Cardiac fibroblast (primary cell): ENCODE measurements at regions not wholly inside any gene's neighbourhood (a gene's known extent, or its start where the extent isn't known, plus 50 kb on each side); places are given as distances from the start of the nearest gene placed in this dataset.

Experiments used
- DNase-seq, 2 donors: peaks; one replicate each; pipeline versions ENCODE4 v3.0.0 to v3.0.0-alpha.2; 2010; ENCODE audit warnings: low read depth in 2 of 2
- H3K4me3 ChIP-seq, 2 donors: replicated peaks in 1 of 2; 1 replicate in 1 of 2; 2 replicates in 1 of 2; pipeline ENCODE4 v1.5.1; 2011; ENCODE audit warnings: low read depth in 2 of 2, low read length in 2 of 2, mild to moderate bottlenecking in 2 of 2, moderate library complexity in 1 of 2
- TF ChIP-seq, protein P1 (sequence below): IDR thresholded peaks from one replicate; pipeline ENCODE4 v1.5.1; 2011; ENCODE audit warnings: low read depth, mild to moderate bottlenecking, low read length, inconsistent platforms

DNA sequence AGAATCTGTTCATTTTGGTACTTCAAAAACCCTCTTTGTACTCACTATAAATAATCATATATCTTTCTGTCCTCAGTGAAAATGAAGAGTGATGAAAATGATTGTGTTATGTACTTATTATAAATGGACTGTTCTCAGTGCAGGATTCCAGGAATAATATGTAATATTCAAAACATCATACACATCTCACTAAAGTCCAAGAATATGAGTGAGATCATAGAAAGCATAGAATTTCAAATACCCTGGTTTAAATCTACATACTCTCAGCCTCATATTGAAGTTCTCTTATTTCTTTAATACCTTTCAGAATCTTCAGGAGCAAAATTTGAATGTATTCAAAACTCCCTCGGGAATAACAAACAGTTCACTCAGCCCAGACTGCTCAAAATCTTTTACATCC lies 868.0 kb downstream of the SLITRK6 start:
- no peak overlapping the region for H3K4me3 ChIP-seq
- DNase-seq = no peak
- TF ChIP-seq, protein P1, sequence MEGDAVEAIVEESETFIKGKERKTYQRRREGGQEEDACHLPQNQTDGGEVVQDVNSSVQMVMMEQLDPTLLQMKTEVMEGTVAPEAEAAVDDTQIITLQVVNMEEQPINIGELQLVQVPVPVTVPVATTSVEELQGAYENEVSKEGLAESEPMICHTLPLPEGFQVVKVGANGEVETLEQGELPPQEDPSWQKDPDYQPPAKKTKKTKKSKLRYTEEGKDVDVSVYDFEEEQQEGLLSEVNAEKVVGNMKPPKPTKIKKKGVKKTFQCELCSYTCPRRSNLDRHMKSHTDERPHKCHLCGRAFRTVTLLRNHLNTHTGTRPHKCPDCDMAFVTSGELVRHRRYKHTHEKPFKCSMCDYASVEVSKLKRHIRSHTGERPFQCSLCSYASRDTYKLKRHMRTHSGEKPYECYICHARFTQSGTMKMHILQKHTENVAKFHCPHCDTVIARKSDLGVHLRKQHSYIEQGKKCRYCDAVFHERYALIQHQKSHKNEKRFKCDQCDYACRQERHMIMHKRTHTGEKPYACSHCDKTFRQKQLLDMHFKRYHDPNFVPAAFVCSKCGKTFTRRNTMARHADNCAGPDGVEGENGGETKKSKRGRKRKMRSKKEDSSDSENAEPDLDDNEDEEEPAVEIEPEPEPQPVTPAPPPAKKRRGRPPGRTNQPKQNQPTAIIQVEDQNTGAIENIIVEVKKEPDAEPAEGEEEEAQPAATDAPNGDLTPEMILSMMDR = no peak

DNA sequence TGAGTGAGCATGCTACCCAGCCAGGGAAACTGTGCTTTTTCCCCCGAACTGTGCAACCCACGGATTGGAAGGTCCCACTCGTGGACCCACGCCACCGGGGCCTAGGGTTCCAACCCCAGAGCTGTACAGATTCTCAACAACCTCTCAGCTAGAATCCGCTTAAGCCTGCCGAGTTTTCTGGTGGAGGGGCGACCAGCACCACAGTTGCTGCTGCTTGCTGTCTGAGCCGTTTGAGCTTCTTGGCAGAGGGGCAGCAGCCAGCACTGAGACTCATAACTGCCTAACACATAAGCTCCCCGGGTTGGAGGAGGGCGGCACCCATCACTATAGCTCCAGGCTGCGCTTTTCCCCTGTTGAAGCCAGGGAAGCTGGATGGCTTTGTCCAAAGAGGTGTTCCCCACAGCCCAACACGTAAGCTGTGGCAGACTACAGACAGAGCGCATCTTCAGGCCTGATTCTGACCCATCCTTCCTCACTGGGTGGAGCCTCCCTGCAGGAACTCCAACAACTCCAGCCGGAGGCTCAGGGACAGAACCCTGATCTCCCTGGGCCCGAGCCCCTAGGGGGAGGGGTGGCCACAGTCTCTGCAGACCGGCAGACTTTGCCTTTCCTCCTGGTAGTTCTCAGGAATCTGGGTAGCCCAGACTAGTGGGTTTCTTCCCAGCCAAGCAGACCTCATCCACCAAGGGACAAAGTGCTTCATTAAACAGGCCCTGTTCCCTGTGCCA lies 871.6 kb downstream of the SLITRK6 start:
- H3K4me3 ChIP-seq = no peak overlapping the region
- DNase-seq = no peak
- TF ChIP-seq, protein P1 = no peak

DNA sequence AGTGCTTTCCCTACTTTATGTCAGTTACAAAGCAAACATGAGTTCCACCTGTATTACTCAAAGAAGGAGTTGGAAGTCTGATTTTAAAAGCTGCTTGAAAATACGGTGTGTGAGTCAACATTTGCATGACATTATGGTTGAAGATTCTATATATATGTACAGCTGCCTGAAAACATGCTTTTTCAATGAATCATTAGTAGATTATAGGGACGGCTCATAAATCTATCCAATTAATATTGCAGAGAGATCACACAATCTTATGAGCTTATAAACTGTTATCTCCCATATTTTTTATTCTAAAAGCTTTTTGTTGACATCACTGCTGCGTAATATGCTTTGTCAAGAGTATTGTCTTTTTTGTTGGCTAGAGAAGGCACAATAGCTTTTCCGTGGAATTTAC lies 873.8 kb downstream of the SLITRK6 start:
- no peak for DNase-seq
- TF ChIP-seq, protein P1 = no peak
- no peak overlapping the region for H3K4me3 ChIP-seq

DNA sequence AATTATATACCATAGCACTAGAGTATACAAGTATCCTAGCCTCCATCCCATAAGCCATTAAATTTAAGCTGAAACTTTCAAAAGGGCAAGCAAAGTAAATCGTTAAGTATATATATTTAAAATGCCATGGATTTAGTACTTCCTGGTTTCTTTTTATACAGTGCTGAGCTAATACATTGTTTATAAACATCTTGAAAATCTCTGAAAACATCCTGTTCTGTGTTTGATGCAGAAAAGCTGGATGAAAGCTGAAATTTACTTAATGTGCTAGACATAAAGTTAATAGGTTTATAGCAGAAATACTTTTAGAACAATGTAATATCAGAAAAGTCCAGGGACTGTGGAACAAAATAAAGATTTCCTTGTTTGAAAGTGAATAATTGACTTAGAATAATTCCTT lies 875.4 kb downstream of the SLITRK6 start:
- no peak for DNase-seq
- H3K4me3 ChIP-seq = no peak overlapping the region
- TF ChIP-seq, protein P1 = no peak

DNA sequence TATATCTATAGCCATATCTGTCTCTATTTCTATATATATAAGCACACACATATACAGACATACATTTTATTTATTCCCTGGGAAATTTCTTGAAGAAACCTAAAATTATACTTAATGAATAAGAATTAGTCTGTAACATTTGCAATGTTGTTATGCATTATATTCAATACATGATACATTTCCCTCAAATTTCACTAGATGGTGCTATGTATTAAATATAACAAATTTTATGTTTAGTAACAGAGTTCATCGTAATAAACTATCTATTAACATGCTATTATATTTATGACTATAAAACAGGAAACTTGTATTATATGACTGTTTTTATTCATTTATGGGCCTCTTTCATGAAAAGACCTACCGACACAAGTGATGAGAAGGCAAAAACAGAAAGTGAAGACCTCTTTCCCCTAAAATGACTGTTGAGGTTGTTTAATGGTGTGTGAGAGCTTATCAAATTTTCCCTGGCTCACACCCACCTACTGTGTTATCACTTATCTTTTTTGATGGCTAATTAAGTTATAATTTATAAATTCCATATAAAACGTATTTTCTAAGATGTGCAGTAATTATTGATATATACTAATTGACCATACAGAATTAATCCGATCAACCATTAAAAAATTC lies 881.9 kb downstream of the SLITRK6 start:
- peak; percentile 17 to 26 for DNase-seq
- TF ChIP-seq, protein P1 = no peak
- H3K4me3 ChIP-seq = no peak overlapping the region

DNA sequence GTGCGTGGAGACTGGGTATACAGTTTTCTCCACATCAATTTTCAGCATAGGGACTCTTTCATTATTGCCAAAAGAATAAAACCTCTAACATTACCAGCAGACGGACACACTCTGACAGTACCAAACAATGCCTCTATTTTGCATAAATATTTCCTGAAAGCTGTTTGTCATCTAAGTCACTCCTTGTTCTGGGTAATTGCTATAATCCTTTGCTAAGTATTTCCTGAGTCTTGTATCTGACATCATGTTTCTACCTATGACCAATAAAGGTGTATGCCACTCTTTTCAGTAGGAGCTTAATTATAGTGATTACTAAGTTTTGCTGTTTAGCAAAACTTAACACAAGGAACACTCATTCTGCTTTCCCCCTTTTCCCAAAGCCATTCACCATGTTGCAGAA lies 886.5 kb downstream of the SLITRK6 start:
- H3K4me3 ChIP-seq = no peak overlapping the region
- TF ChIP-seq, protein P1 = no peak
- no peak for DNase-seq
